WTC11 (cell line): ENCODE measurements at regions not wholly inside any gene's neighbourhood (a gene's known extent, or its start where the extent isn't known, plus 50 kb on each side); places are given as distances from the start of the nearest gene placed in this dataset.

Experiments
- ATAC-seq: fragments of 200-7000 bp; cut with Tn5 transposase; 2 replicates; pipeline ENCODE4 v1.10.0; 2021; ENCODE audit warnings: mild to moderate bottlenecking, moderate library complexity
- CTCF ChIA-PET: fragments of 300-600 bp; sonication (Branson Sonifier 250); formaldehyde crosslinking; loops from one replicate; lab custom pipeline; 2021; ENCODE audit warnings: antibody characterized with exemption; lab: Charles Lee
- POLR2A ChIA-PET: fragments of 350-600 bp; sonication (Branson Sonifier 250); formaldehyde crosslinking; loops from one replicate; lab custom pipeline; 2021; ENCODE audit warnings: antibody characterized with exemption; lab: Charles Lee
- DNase-seq: peaks from one replicate; pipeline ENCODE4 v3.0.0; 2021; ENCODE audit warnings: low spot score
- H3K27ac Mint-ChIP-seq: 2 replicates; pipeline ENCODE4 v1.8.0; 2021; ENCODE audit warnings: mixed read lengths
- H3K27me3 Mint-ChIP-seq: 2 replicates; pipeline ENCODE4 v1.8.0; 2021; ENCODE audit warnings: low read depth, mild to moderate bottlenecking, moderate library complexity, mixed read lengths
- H3K36me3 Mint-ChIP-seq: 2 replicates; pipeline ENCODE4 v1.8.0; 2021; ENCODE audit warnings: mixed read lengths
- H3K4me1 Mint-ChIP-seq: 2 replicates; pipeline ENCODE4 v1.8.0; 2022; ENCODE audit warnings: mixed read lengths
- H3K4me3 Mint-ChIP-seq: 2 replicates; pipeline ENCODE4 v1.8.0; 2021; ENCODE audit warnings: mild to moderate bottlenecking, moderate library complexity, mixed read lengths
- H3K9me3 Mint-ChIP-seq: 2 replicates; pipeline ENCODE4 v1.8.0; 2021; ENCODE audit warnings: mixed read lengths
- ESRRA ChIP-seq: sonication (generic); formaldehyde crosslinking; IDR thresholded peaks from 2 replicates; pipeline ENCODE4 v1.8.1; 2022; ENCODE audit warnings: mild to moderate bottlenecking, missing genetic modification reagents, borderline replicate concordance
- ETV6 ChIP-seq: sonication (generic); formaldehyde crosslinking; IDR thresholded peaks from 2 replicates; pipeline ENCODE4 v1.8.1; 2022; ENCODE audit warnings: mild to moderate bottlenecking, missing genetic modification reagents
- GTF2I ChIP-seq: fragments of 250-450 bp; sonication (Bioruptor Pico); conservative IDR thresholded peaks from 2 replicates; pipeline ENCODE4 v1.4.0; 2021; ENCODE audit warnings: mild to moderate bottlenecking
- HMGA2 ChIP-seq: fragments of 250-450 bp; sonication (Bioruptor Pico); IDR thresholded peaks from 2 replicates; pipeline ENCODE4 v1.4.0; 2021; ENCODE audit warnings: mild to moderate bottlenecking, moderate library complexity
- IRF2 ChIP-seq: sonication (generic); formaldehyde crosslinking; IDR thresholded peaks from 2 replicates; pipeline ENCODE4 v1.8.0; 2022; ENCODE audit warnings: low read depth, missing genetic modification reagents, borderline replicate concordance
- JUN ChIP-seq: sonication (generic); formaldehyde crosslinking; IDR thresholded peaks from 2 replicates; pipeline ENCODE4 v1.8.0; 2023; ENCODE audit warnings: mild to moderate bottlenecking, missing genetic modification reagents
- MXD4 ChIP-seq: fragments of 250-450 bp; sonication (Bioruptor Pico); IDR thresholded peaks from 2 replicates; pipeline ENCODE4 v1.8.0; 2021; ENCODE audit warnings: mild to moderate bottlenecking, moderate library complexity, borderline replicate concordance
- NFATC4 ChIP-seq: fragments of 250-450 bp; sonication (Bioruptor Pico); IDR thresholded peaks from 2 replicates; pipeline ENCODE4 v1.9.0; 2021; ENCODE audit warnings: mild to moderate bottlenecking
- NFE2L1 ChIP-seq: sonication (generic); formaldehyde crosslinking; IDR thresholded peaks from 2 replicates; pipeline ENCODE4 v1.8.1; 2023; ENCODE audit warnings: missing genetic modification reagents
- NFYB ChIP-seq: sonication (generic); formaldehyde crosslinking; conservative IDR thresholded peaks from 2 replicates; pipeline ENCODE4 v1.8.0; 2022; ENCODE audit warnings: low read depth, missing genetic modification reagents
- RORB ChIP-seq: fragments of 250-450 bp; sonication (Bioruptor Pico); IDR thresholded peaks from 2 replicates; pipeline ENCODE4 v1.9.0; 2021; ENCODE audit warnings: mild to moderate bottlenecking
- SP1 ChIP-seq: sonication (generic); formaldehyde crosslinking; conservative IDR thresholded peaks from 2 replicates; pipeline ENCODE4 v1.8.1; 2022; ENCODE audit warnings: missing genetic modification reagents
- TCF7 ChIP-seq: sonication (generic); formaldehyde crosslinking; IDR thresholded peaks from 2 replicates; pipeline ENCODE4 v1.8.0; 2022; ENCODE audit warnings: mild to moderate bottlenecking, low read depth, missing genetic modification reagents, moderate library complexity
- TP53 ChIP-seq: sonication (generic); formaldehyde crosslinking; IDR thresholded peaks from 2 replicates; pipeline ENCODE4 v1.8.1; 2023; ENCODE audit warnings: mild to moderate bottlenecking, missing genetic modification reagents
- ZNF121 ChIP-seq: sonication (generic); formaldehyde crosslinking; IDR thresholded peaks from 2 replicates; pipeline ENCODE4 v1.8.0; 2023; ENCODE audit warnings: missing genetic modification reagents
- ZNF219 ChIP-seq: sonication (generic); formaldehyde crosslinking; IDR thresholded peaks from 2 replicates; pipeline ENCODE4 v1.8.0; 2023; ENCODE audit warnings: missing genetic modification reagents, mild to moderate bottlenecking, borderline replicate concordance
- TF ChIP-seq, protein P1 (sequence below): sonication (generic); formaldehyde crosslinking; IDR thresholded peaks from 2 replicates; pipeline ENCODE4 v1.8.1; 2023; ENCODE audit warnings: mild to moderate bottlenecking, missing genetic modification reagents, moderate library complexity
- TF ChIP-seq, protein P2 (sequence below): sonication (generic); formaldehyde crosslinking; IDR thresholded peaks from 2 replicates; pipeline ENCODE4 v1.8.1; 2023; ENCODE audit warnings: mild to moderate bottlenecking, moderate library complexity, missing genetic modification reagents
- TF ChIP-seq, protein P3 (sequence below): sonication (generic); formaldehyde crosslinking; IDR thresholded peaks from 2 replicates; pipeline ENCODE4 v1.8.1; 2023; ENCODE audit warnings: mild to moderate bottlenecking, missing genetic modification reagents, borderline replicate concordance
- TF ChIP-seq, protein P4 (sequence below): sonication (generic); formaldehyde crosslinking; IDR thresholded peaks from 2 replicates; pipeline ENCODE4 v1.8.1; 2022; ENCODE audit warnings: mild to moderate bottlenecking, moderate library complexity, missing genetic modification reagents
- TF ChIP-seq, protein P5 (sequence below): sonication (generic); formaldehyde crosslinking; conservative IDR thresholded peaks from 2 replicates; pipeline ENCODE4 v1.8.1; 2022; ENCODE audit warnings: mild to moderate bottlenecking, missing genetic modification reagents
- TF ChIP-seq, protein P6 (sequence below): fragments of 250-450 bp; sonication (Bioruptor Pico); IDR thresholded peaks from 2 replicates; pipeline ENCODE4 v1.8.0; 2021; ENCODE audit warnings: mild to moderate bottlenecking

DNA sequence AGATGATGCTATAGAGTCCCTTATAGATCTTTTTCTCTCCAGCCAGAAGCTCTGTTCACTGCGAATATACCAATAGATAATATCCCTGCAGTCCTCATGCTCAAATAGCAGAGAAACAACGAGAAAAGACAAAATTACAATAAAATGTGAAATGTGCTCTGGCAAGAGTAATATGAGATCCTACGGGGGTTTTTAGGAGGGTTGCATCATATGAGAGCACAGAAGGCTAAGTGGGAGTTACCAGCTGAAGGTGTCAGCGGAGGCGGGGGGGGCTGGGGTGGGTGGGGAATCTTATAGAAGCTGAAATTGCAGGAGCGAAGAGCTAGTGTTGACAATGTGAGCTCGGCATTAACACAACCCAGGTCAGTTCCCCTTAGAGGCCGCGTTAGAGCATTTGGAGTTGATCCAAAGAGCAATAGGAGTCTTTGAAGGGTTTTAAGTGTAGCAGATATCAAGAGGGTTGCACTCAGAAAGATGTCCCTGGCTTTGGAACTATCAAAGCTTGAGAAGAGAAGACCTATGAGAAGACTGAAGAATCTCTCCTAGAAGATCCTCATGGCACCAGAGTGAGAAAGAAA is 109.7 kb downstream of the BASP1 start:
- Mint-ChIP-seq H3K27ac (no peak overlapping the region), H3K36me3 (no peaks in the 10 kb centered on the region), H3K4me1 (no peaks in the 10 kb centered on the region), H3K4me3 (no peak overlapping the region), H3K27me3 (no peaks in the 10 kb centered on the region), H3K9me3 (peaks cover 6% of the 10 kb centered on the region; the same call in 1 of the 2 replicates)
- TF ChIP-seq, protein P1, sequence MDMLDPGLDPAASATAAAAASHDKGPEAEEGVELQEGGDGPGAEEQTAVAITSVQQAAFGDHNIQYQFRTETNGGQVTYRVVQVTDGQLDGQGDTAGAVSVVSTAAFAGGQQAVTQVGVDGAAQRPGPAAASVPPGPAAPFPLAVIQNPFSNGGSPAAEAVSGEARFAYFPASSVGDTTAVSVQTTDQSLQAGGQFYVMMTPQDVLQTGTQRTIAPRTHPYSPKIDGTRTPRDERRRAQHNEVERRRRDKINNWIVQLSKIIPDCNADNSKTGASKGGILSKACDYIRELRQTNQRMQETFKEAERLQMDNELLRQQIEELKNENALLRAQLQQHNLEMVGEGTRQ (CRISPR knock-in tag): no peak
- CTCF ChIA-PET: interaction anchor here (0.5 kb wide), 1 partner anchor 522 kb away, joined by 4 read pairs; no protein-coding TSS in a partner anchor
- POLR2A ChIA-PET: no interaction called here
- DNase-seq (no peak), ATAC-seq (no peak)

DNA sequence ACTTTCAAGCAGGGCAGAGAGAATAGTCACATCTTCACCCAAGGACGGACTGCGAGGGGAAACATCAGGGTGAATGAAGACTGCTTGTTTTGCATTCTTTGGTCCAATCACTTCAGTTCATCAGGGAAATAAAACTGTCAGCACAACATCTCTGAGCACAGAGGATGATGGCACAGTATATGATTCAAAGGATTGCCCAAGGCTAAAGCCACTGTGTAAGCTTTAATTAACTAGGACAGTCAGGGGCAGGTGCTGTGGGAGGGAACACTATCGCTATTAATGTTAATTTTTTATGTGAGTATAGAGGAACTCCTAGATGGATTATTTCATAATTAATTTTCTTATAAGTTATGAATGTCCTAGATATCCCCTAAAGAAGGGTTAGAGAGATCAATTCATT is 112.1 kb downstream of the BASP1 start:
- ATAC-seq (no peak), DNase-seq (no peak)
- H3K27ac Mint-ChIP-seq: no peak overlapping the region
- peaks cover 16% of the 10 kb centered on the region for H3K9me3 Mint-ChIP-seq
- no peaks in the 10 kb centered on the region for H3K4me1 Mint-ChIP-seq
- no peaks in the 10 kb centered on the region for H3K27me3 Mint-ChIP-seq
- POLR2A ChIA-PET: no interaction called here
- no peak overlapping the region for H3K4me3 Mint-ChIP-seq
- TF ChIP-seq ZNF219 (no peak), SP1 (CRISPR knock-in tag) (no peak), TCF7 (no peak), MXD4 (CRISPR knock-in tag) (no peak), TP53 (CRISPR knock-in tag) (no peak), NFYB (CRISPR knock-in tag) (no peak), ETV6 (CRISPR knock-in tag) (no peak), ZNF121 (no peak), RORB (no peak), ESRRA (CRISPR knock-in tag) (no peak), GTF2I (CRISPR knock-in tag) (no peak)
- TF ChIP-seq, protein P2, sequence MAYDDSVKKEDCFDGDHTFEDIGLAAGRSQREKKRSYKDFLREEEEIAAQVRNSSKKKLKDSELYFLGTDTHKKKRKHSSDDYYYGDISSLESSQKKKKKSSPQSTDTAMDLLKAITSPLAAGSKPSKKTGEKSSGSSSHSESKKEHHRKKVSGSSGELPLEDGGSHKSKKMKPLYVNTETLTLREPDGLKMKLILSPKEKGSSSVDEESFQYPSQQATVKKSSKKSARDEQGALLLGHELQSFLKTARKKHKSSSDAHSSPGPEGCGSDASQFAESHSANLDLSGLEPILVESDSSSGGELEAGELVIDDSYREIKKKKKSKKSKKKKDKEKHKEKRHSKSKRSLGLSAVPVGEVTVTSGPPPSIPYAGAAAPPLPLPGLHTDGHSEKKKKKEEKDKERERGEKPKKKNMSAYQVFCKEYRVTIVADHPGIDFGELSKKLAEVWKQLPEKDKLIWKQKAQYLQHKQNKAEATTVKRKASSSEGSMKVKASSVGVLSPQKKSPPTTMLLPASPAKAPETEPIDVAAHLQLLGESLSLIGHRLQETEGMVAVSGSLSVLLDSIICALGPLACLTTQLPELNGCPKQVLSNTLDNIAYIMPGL (CRISPR knock-in tag): no peak
- TF ChIP-seq, protein P3, sequence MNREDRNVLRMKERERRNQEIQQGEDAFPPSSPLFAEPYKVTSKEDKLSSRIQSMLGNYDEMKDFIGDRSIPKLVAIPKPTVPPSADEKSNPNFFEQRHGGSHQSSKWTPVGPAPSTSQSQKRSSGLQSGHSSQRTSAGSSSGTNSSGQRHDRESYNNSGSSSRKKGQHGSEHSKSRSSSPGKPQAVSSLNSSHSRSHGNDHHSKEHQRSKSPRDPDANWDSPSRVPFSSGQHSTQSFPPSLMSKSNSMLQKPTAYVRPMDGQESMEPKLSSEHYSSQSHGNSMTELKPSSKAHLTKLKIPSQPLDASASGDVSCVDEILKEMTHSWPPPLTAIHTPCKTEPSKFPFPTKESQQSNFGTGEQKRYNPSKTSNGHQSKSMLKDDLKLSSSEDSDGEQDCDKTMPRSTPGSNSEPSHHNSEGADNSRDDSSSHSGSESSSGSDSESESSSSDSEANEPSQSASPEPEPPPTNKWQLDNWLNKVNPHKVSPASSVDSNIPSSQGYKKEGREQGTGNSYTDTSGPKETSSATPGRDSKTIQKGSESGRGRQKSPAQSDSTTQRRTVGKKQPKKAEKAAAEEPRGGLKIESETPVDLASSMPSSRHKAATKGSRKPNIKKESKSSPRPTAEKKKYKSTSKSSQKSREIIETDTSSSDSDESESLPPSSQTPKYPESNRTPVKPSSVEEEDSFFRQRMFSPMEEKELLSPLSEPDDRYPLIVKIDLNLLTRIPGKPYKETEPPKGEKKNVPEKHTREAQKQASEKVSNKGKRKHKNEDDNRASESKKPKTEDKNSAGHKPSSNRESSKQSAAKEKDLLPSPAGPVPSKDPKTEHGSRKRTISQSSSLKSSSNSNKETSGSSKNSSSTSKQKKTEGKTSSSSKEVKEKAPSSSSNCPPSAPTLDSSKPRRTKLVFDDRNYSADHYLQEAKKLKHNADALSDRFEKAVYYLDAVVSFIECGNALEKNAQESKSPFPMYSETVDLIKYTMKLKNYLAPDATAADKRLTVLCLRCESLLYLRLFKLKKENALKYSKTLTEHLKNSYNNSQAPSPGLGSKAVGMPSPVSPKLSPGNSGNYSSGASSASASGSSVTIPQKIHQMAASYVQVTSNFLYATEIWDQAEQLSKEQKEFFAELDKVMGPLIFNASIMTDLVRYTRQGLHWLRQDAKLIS (CRISPR knock-in tag): no peak
- H3K36me3 Mint-ChIP-seq: no peaks in the 10 kb centered on the region
- CTCF ChIA-PET: no interaction called here

DNA sequence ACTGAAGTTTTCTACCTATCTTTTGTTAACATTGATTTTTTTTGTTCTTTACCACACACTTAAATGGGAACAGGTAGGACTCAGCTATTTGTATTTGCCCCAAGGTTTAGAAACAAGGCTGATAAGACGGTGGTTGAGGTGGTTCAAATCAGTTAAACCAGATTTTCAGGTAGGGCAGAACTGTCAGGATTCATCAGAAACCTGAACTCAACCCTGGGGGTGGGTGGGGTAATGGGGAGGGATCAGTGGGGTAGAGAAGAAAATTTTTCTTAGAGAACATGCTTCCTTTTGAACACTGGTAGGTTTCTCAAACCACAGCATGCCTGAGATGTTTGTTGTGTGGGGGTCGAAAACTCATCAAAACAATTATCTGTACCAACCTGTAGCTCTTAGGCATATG is 113.0 kb downstream of the BASP1 start:
- Mint-ChIP-seq H3K27me3 (no peaks in the 10 kb centered on the region), H3K9me3 (peaks cover 16% of the 10 kb centered on the region), H3K4me1 (no peaks in the 10 kb centered on the region), H3K27ac (no peak overlapping the region), H3K4me3 (no peak overlapping the region), H3K36me3 (no peaks in the 10 kb centered on the region)
- DNase-seq: no peak
- CTCF ChIA-PET: no interaction called here
- POLR2A ChIA-PET: no interaction called here
- no peak for ATAC-seq
- TF ChIP-seq, protein P2 (CRISPR knock-in tag): no peak
- TF ChIP-seq, protein P4, sequence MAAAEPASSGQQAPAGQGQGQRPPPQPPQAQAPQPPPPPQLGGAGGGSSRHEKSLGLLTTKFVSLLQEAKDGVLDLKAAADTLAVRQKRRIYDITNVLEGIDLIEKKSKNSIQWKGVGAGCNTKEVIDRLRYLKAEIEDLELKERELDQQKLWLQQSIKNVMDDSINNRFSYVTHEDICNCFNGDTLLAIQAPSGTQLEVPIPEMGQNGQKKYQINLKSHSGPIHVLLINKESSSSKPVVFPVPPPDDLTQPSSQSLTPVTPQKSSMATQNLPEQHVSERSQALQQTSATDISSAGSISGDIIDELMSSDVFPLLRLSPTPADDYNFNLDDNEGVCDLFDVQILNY (CRISPR knock-in tag): no peak
- TF ChIP-seq NFE2L1 (CRISPR knock-in tag) (no peak), NFATC4 (CRISPR knock-in tag) (no peak), HMGA2 (no peak), IRF2 (CRISPR knock-in tag) (no peak), ZNF121 (no peak), JUN (CRISPR knock-in tag) (no peak), ETV6 (CRISPR knock-in tag) (no peak)
- TF ChIP-seq, protein P5, sequence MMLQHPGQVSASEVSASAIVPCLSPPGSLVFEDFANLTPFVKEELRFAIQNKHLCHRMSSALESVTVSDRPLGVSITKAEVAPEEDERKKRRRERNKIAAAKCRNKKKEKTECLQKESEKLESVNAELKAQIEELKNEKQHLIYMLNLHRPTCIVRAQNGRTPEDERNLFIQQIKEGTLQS (CRISPR knock-in tag): no peak
- TF ChIP-seq, protein P6, sequence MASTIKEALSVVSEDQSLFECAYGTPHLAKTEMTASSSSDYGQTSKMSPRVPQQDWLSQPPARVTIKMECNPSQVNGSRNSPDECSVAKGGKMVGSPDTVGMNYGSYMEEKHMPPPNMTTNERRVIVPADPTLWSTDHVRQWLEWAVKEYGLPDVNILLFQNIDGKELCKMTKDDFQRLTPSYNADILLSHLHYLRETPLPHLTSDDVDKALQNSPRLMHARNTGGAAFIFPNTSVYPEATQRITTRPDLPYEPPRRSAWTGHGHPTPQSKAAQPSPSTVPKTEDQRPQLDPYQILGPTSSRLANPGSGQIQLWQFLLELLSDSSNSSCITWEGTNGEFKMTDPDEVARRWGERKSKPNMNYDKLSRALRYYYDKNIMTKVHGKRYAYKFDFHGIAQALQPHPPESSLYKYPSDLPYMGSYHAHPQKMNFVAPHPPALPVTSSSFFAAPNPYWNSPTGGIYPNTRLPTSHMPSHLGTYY (CRISPR knock-in tag): no peak
